ENCODE measurements at regions not wholly inside any gene's neighbourhood (a gene's known extent, or its start where the extent isn't known, plus 50 kb on each side); places are given as distances from the start of the nearest gene placed in this dataset.

GRCh38 chr21:27108701-27109100, 141.8 kb upstream of the ADAMTS5 start:
- Histone ChIP-seq H4K20me1 (ENCODE audit: insufficient read depth, low read length) (no peaks in the 10 kb centered on the region), H3K9me3 (ENCODE audit: insufficient read depth, low read length, severe bottlenecking) (no peaks in the 10 kb centered on the region), H3K27me3 (ENCODE audit: insufficient read depth, low read length, poor library complexity) (no peaks in the 10 kb centered on the region), H3K9ac (ENCODE audit: low read depth, low read length) (no peak overlapping the region), H3K36me3 (ENCODE audit: insufficient read depth, low read length) (no peaks in the 10 kb centered on the region), H3K4me1 (ENCODE audit: insufficient read depth, low read length) (no peaks in the 10 kb centered on the region), H3K4me2 (ENCODE audit: insufficient read depth, low read length) (no peak overlapping the region), H2AFZ (ENCODE audit: low read depth, low read length) (no peak overlapping the region), H3K4me3 (ENCODE audit: low read depth in 1 of 2, low read length in 2 of 2) (no peak overlapping the region), H3K27ac (ENCODE audit: low read length) (no peak overlapping the region), H3K79me2 (ENCODE audit: insufficient read depth, low read length) (no peaks in the 10 kb centered on the region)
- TF ChIP-seq CTCF (IDR thresholded peaks at IDR 0.05; ENCODE audit: borderline replicate concordance, extremely low read depth, low read length, poor library complexity, severe bottlenecking) (no peak), EZH2 (IDR thresholded peaks at IDR 0.05; ENCODE audit: borderline replicate concordance, low read depth, low read length, severe bottlenecking) (no peak)
- no peak for ATAC-seq (ENCODE audit: insufficient read depth, low read depth)
- no peak for DNase-seq

- H4K20me1 ChIP-seq (ENCODE audit: insufficient read depth, low read length): no peaks in the 10 kb centered on the region
- H2AFZ ChIP-seq (ENCODE audit: low read depth, low read length): no peak overlapping the region
- no peak for ATAC-seq (ENCODE audit: insufficient read depth, low read depth)
- no peak overlapping the region for H3K4me2 ChIP-seq (ENCODE audit: insufficient read depth, low read length)
- no peaks in the 10 kb centered on the region for H3K36me3 ChIP-seq (ENCODE audit: insufficient read depth, low read length)
- no peak overlapping the region for H3K9ac ChIP-seq (ENCODE audit: low read depth, low read length)
- H3K27ac ChIP-seq (ENCODE audit: low read length): no peak overlapping the region
- H3K4me1 ChIP-seq (ENCODE audit: insufficient read depth, low read length): no peaks in the 10 kb centered on the region
- H3K4me3 ChIP-seq (ENCODE audit: low read depth in 1 of 2, low read length in 2 of 2): no peak overlapping the region
- H3K9me3 ChIP-seq (ENCODE audit: insufficient read depth, low read length, severe bottlenecking): no peaks in the 10 kb centered on the region
- TF ChIP-seq EZH2 (IDR thresholded peaks at IDR 0.05; ENCODE audit: borderline replicate concordance, low read depth, low read length, severe bottlenecking): no peak
- TF ChIP-seq CTCF (IDR thresholded peaks at IDR 0.05; ENCODE audit: borderline replicate concordance, extremely low read depth, low read length, poor library complexity, severe bottlenecking): no peak
- H3K79me2 ChIP-seq (ENCODE audit: insufficient read depth, low read length): no peaks in the 10 kb centered on the region
- H3K27me3 ChIP-seq (ENCODE audit: insufficient read depth, low read length, poor library complexity): no peaks in the 10 kb centered on the region
- DNase-seq: no peak
Observed at GRCh38 chr21:27108228-27108627, 141.3 kb upstream of the ADAMTS5 start.

- DNase-seq (no peak), ATAC-seq (ENCODE audit: insufficient read depth, low read depth) (no peak)
- no peak overlapping the region for H3K4me2 ChIP-seq (ENCODE audit: insufficient read depth, low read length)
- H3K27ac ChIP-seq (ENCODE audit: low read length): no peak overlapping the region
- no peaks in the 10 kb centered on the region for H3K9me3 ChIP-seq (ENCODE audit: insufficient read depth, low read length, severe bottlenecking)
- H3K79me2 ChIP-seq (ENCODE audit: insufficient read depth, low read length): no peaks in the 10 kb centered on the region
- H4K20me1 ChIP-seq (ENCODE audit: insufficient read depth, low read length): no peaks in the 10 kb centered on the region
- H3K4me1 ChIP-seq (ENCODE audit: insufficient read depth, low read length): no peaks in the 10 kb centered on the region
- H3K9ac ChIP-seq (ENCODE audit: low read depth, low read length): no peak overlapping the region
- H2AFZ ChIP-seq (ENCODE audit: low read depth, low read length): no peak overlapping the region
- no peaks in the 10 kb centered on the region for H3K27me3 ChIP-seq (ENCODE audit: insufficient read depth, low read length, poor library complexity)
- H3K4me3 ChIP-seq (ENCODE audit: low read depth in 1 of 2, low read length in 2 of 2): no peak overlapping the region
- TF ChIP-seq EZH2 (IDR thresholded peaks at IDR 0.05; ENCODE audit: borderline replicate concordance, low read depth, low read length, severe bottlenecking): no peak
- no peak for TF ChIP-seq CTCF (IDR thresholded peaks at IDR 0.05; ENCODE audit: borderline replicate concordance, extremely low read depth, low read length, poor library complexity, severe bottlenecking)
- H3K36me3 ChIP-seq (ENCODE audit: insufficient read depth, low read length): no peaks in the 10 kb centered on the region
Observed at GRCh38 chr21:27104846-27105431, 138.1 kb upstream of the ADAMTS5 start.

GRCh38 chr21:27103768-27104167, 136.9 kb upstream of the ADAMTS5 start:
- Histone ChIP-seq H3K4me1 (ENCODE audit: insufficient read depth, low read length) (no peaks in the 10 kb centered on the region), H3K79me2 (ENCODE audit: insufficient read depth, low read length) (no peaks in the 10 kb centered on the region), H4K20me1 (ENCODE audit: insufficient read depth, low read length) (no peaks in the 10 kb centered on the region), H3K9ac (ENCODE audit: low read depth, low read length) (no peak overlapping the region), H3K36me3 (ENCODE audit: insufficient read depth, low read length) (no peaks in the 10 kb centered on the region), H2AFZ (ENCODE audit: low read depth, low read length) (no peak overlapping the region), H3K9me3 (ENCODE audit: insufficient read depth, low read length, severe bottlenecking) (no peaks in the 10 kb centered on the region), H3K27ac (ENCODE audit: low read length) (no peak overlapping the region), H3K27me3 (ENCODE audit: insufficient read depth, low read length, poor library complexity) (no peaks in the 10 kb centered on the region), H3K4me3 (ENCODE audit: low read depth in 1 of 2, low read length in 2 of 2) (no peak overlapping the region), H3K4me2 (ENCODE audit: insufficient read depth, low read length) (no peak overlapping the region)
- no peak for TF ChIP-seq EZH2 (IDR thresholded peaks at IDR 0.05; ENCODE audit: borderline replicate concordance, low read depth, low read length, severe bottlenecking)
- no peak for TF ChIP-seq CTCF (IDR thresholded peaks at IDR 0.05; ENCODE audit: borderline replicate concordance, extremely low read depth, low read length, poor library complexity, severe bottlenecking)
- no peak for ATAC-seq (ENCODE audit: insufficient read depth, low read depth)
- DNase-seq: no peak
